ENCODE measurements at regions not wholly inside any gene's neighbourhood (a gene's known extent, or its start where the extent isn't known, plus 50 kb on each side); places are given as distances from the start of the nearest gene placed in this dataset.

DNA sequence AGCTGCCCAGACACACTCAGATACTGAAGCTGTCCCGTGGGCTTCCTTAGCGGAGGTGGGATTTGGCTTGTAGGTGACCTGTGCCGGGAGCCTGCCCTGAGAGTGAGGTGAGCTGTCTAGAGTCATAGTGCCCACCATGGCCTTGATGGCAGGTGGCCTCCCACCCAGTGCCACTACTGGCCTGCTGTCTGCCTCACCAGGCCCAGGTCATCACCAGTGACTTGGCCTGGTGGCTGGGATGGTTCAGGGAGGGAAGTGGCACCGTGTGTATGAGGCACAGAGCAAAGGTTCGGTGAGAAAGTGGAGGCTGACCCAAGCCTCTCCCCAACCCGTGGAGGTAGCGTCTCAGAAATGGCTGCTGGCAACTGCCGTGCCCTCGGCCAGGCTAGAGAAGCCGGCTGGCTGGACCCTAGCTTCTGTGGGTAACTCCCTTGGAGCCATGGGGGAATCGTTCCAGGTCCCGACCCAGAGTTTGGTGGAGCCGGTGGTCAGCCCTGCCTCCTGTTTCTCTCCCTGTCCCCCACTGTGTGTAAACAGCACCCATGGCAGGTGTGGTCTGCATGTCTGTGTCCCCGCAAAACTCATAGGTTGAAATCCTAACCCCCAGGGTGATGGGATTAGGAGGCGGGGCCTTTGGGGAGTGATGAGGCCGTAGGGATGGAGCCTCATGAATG, 155.4 kb upstream of the C1orf174 start:
- H3K36me3 ChIP-seq (ENCODE audit: control insufficient read depth in 2 of 2, extremely low read depth in 1 of 2, insufficient read depth in 2 of 2, low read length in 2 of 2): no peaks in the 10 kb centered on the region
- CTCF ChIA-PET: no interaction called here
- H3K4me2 ChIP-seq (ENCODE audit: insufficient read depth, low read length): no peak overlapping the region
- intact Hi-C loops (cut with micrococcal nuclease) (no loop called here), dilution Hi-C loops (cut with MboI; ENCODE audit: extremely low pct_ligation_motif_present, low sequenced_read_pairs) (no loop called here)
- POLR2A ChIA-PET: no interaction called here
- no peaks in the 10 kb centered on the region for H4K20me1 ChIP-seq (replicated peaks; ENCODE audit: control insufficient read depth, extremely low read depth, insufficient read depth, low read length)
- no peak for TF ChIP-seq JUN (IDR thresholded peaks at IDR 0.05; ENCODE audit: borderline replicate concordance, insufficient read depth, insufficient read length, low read depth)
- TF ChIP-seq, protein P1, sequence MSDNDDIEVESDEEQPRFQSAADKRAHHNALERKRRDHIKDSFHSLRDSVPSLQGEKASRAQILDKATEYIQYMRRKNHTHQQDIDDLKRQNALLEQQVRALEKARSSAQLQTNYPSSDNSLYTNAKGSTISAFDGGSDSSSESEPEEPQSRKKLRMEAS (IDR thresholded peaks at IDR 0.05; ENCODE audit: insufficient read depth, insufficient read length): no peak
- TF ChIP-seq MYC (IDR thresholded peaks at IDR 0.05; ENCODE audit: low read depth, low read length): no peak
- no peak for TF ChIP-seq GATA2 (IDR thresholded peaks at IDR 0.05; ENCODE audit: insufficient read depth, insufficient read length, low read depth, low read length)
- no peak for DNase-seq (ENCODE audit: low read depth, low spot score)
- no peak for FAIRE-seq
- no peaks in the 10 kb centered on the region for H3K4me1 ChIP-seq (ENCODE audit: control insufficient read depth, extremely low read depth, insufficient read depth, low read length)
- H3K9ac ChIP-seq (replicated peaks; ENCODE audit: extremely low read depth, insufficient read depth, low read length): no peak overlapping the region
- H3K9me3 ChIP-seq (replicated peaks; ENCODE audit: control insufficient read depth, insufficient read depth, low read length): peaks cover 10% of the 10 kb centered on the region
- no peak overlapping the region for H2AFZ ChIP-seq (ENCODE audit: low read depth, low read length)
- no peaks in the 10 kb centered on the region for H3K27me3 ChIP-seq (ENCODE audit: control insufficient read depth in 2 of 2, insufficient read depth in 2 of 2, low read length in 2 of 2)
- BruUV-seq (replicated peaks): no TSS peak
- H3K4me3 ChIP-seq (replicated peaks in 1 of 3; ENCODE audit: insufficient read depth in 1 of 3, low read depth in 1 of 3, low read length in 3 of 3): no peak overlapping the region
- no peaks in the 10 kb centered on the region for H3K9me1 ChIP-seq (replicated peaks; ENCODE audit: control insufficient read depth, extremely low read depth, insufficient read depth, low read length)
- no peak overlapping the region for H3K27ac ChIP-seq (ENCODE audit: insufficient read depth, low read depth, low read length)
- no peaks in the 10 kb centered on the region for H3K79me2 ChIP-seq (ENCODE audit: control insufficient read depth, insufficient read depth, low read length)

DNA sequence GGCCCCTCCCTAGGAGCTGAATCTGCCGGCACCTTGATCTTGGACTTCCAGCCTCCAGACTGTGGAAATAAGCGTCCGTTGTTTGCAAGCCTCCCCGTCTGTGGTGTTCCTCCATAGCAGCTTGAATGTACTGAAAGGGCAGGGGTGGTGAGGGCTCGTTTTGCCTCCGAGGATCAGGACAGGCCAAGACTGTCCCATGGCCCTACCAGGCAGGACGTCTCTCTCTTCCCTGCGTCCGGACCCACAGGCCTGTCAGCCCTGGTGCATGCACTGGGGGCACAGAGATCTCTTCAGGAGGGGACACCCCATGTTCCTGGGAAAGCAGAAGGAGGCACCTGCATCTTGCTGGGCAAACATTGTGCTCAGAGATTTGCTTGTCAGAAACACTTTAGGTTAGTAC, 156.3 kb upstream of the C1orf174 start:
- ChIA-PET CTCF (no interaction called here), POLR2A (no interaction called here)
- dilution Hi-C loops (cut with MboI; ENCODE audit: extremely low pct_ligation_motif_present, low sequenced_read_pairs) (no loop called here), intact Hi-C loops (cut with micrococcal nuclease) (no loop called here)
- TF ChIP-seq, protein P1 (IDR thresholded peaks at IDR 0.05; ENCODE audit: insufficient read depth, insufficient read length): no peak
- TF ChIP-seq MYC (IDR thresholded peaks at IDR 0.05; ENCODE audit: low read depth, low read length) (no peak), POLR2AphosphoS5 (IDR thresholded peaks at IDR 0.05; ENCODE audit: insufficient read depth, low read depth, low read length) (no peak), EZH2 (IDR thresholded peaks at IDR 0.05; ENCODE audit: borderline replicate concordance, low read depth, low read length, severe bottlenecking) (no peak), POLR2A (IDR thresholded peaks at IDR 0.05; ENCODE audit: low read depth, low read length) (no peak), GATA2 (IDR thresholded peaks at IDR 0.05; ENCODE audit: insufficient read depth, insufficient read length, low read depth, low read length) (no peak), FOS (IDR thresholded peaks at IDR 0.05; ENCODE audit: borderline replicate concordance, insufficient read depth, low read length) (no peak), JUN (IDR thresholded peaks at IDR 0.05; ENCODE audit: borderline replicate concordance, insufficient read depth, insufficient read length, low read depth) (no peak)
- TF ChIP-seq, protein P2, sequence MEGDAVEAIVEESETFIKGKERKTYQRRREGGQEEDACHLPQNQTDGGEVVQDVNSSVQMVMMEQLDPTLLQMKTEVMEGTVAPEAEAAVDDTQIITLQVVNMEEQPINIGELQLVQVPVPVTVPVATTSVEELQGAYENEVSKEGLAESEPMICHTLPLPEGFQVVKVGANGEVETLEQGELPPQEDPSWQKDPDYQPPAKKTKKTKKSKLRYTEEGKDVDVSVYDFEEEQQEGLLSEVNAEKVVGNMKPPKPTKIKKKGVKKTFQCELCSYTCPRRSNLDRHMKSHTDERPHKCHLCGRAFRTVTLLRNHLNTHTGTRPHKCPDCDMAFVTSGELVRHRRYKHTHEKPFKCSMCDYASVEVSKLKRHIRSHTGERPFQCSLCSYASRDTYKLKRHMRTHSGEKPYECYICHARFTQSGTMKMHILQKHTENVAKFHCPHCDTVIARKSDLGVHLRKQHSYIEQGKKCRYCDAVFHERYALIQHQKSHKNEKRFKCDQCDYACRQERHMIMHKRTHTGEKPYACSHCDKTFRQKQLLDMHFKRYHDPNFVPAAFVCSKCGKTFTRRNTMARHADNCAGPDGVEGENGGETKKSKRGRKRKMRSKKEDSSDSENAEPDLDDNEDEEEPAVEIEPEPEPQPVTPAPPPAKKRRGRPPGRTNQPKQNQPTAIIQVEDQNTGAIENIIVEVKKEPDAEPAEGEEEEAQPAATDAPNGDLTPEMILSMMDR (IDR thresholded peaks at IDR 0.05; ENCODE audit: extremely low read depth in 1 of 2, insufficient read depth in 1 of 2, low read depth in 1 of 2, low read length in 2 of 2): no peak
- Histone ChIP-seq H3K4me3 (replicated peaks in 1 of 3; ENCODE audit: insufficient read depth in 1 of 3, low read depth in 1 of 3, low read length in 3 of 3) (no peak overlapping the region), H2AFZ (ENCODE audit: low read depth, low read length) (no peak overlapping the region), H3K4me1 (ENCODE audit: control insufficient read depth, extremely low read depth, insufficient read depth, low read length) (no peaks in the 10 kb centered on the region), H3K27ac (ENCODE audit: insufficient read depth, low read depth, low read length) (no peak overlapping the region), H3K36me3 (ENCODE audit: control insufficient read depth in 2 of 2, extremely low read depth in 1 of 2, insufficient read depth in 2 of 2, low read length in 2 of 2) (no peaks in the 10 kb centered on the region), H3K9ac (replicated peaks; ENCODE audit: extremely low read depth, insufficient read depth, low read length) (no peak overlapping the region), H3K4me2 (ENCODE audit: insufficient read depth, low read length) (no peak overlapping the region), H3K9me1 (replicated peaks; ENCODE audit: control insufficient read depth, extremely low read depth, insufficient read depth, low read length) (no peaks in the 10 kb centered on the region), H3K27me3 (ENCODE audit: control insufficient read depth in 2 of 2, insufficient read depth in 2 of 2, low read length in 2 of 2) (no peaks in the 10 kb centered on the region), H3K79me2 (ENCODE audit: control insufficient read depth, insufficient read depth, low read length) (no peaks in the 10 kb centered on the region), H3K9me3 (replicated peaks; ENCODE audit: control insufficient read depth, insufficient read depth, low read length) (peaks cover 12% of the 10 kb centered on the region), H4K20me1 (replicated peaks; ENCODE audit: control insufficient read depth, extremely low read depth, insufficient read depth, low read length) (no peaks in the 10 kb centered on the region)
- DNase-seq (ENCODE audit: low read depth, low spot score): no peak
- no peak for FAIRE-seq
- no TSS peak for BruUV-seq (replicated peaks)
